WTC11 (cell line): ENCODE measurements at regions not wholly inside any gene's neighbourhood (a gene's known extent, or its start where the extent isn't known, plus 50 kb on each side); places are given as distances from the start of the nearest gene placed in this dataset.

ENCODE experiments used
- ATAC-seq: fragments of 200-7000 bp; cut with Tn5 transposase; 2 replicates; pipeline ENCODE4 v1.10.0; 2021; ENCODE audit warnings: mild to moderate bottlenecking, moderate library complexity
- CTCF ChIA-PET: fragments of 300-600 bp; sonication (Branson Sonifier 250); formaldehyde crosslinking; loops from one replicate; lab custom pipeline; 2021; ENCODE audit warnings: antibody characterized with exemption; lab: Charles Lee
- POLR2A ChIA-PET: fragments of 350-600 bp; sonication (Branson Sonifier 250); formaldehyde crosslinking; loops from one replicate; lab custom pipeline; 2021; ENCODE audit warnings: antibody characterized with exemption; lab: Charles Lee
- DNase-seq: peaks from one replicate; pipeline ENCODE4 v3.0.0; 2021; ENCODE audit warnings: low spot score
- H3K27ac Mint-ChIP-seq: 2 replicates; pipeline ENCODE4 v1.8.0; 2021; ENCODE audit warnings: mixed read lengths
- H3K27me3 Mint-ChIP-seq: 2 replicates; pipeline ENCODE4 v1.8.0; 2021; ENCODE audit warnings: low read depth, mild to moderate bottlenecking, moderate library complexity, mixed read lengths
- H3K36me3 Mint-ChIP-seq: 2 replicates; pipeline ENCODE4 v1.8.0; 2021; ENCODE audit warnings: mixed read lengths
- H3K4me1 Mint-ChIP-seq: 2 replicates; pipeline ENCODE4 v1.8.0; 2022; ENCODE audit warnings: mixed read lengths
- H3K4me3 Mint-ChIP-seq: 2 replicates; pipeline ENCODE4 v1.8.0; 2021; ENCODE audit warnings: mild to moderate bottlenecking, moderate library complexity, mixed read lengths
- H3K9me3 Mint-ChIP-seq: 2 replicates; pipeline ENCODE4 v1.8.0; 2021; ENCODE audit warnings: mixed read lengths
- ATF1 ChIP-seq: sonication (generic); formaldehyde crosslinking; IDR thresholded peaks from 2 replicates; pipeline ENCODE4 v1.8.1; 2023; ENCODE audit warnings: mild to moderate bottlenecking, moderate library complexity, missing genetic modification reagents
- CBFB ChIP-seq: sonication (generic); formaldehyde crosslinking; IDR thresholded peaks from 2 replicates; pipeline ENCODE4 v1.8.1; 2022; ENCODE audit warnings: mild to moderate bottlenecking, low read depth, missing genetic modification reagents
- CREB1 ChIP-seq: sonication (generic); formaldehyde crosslinking; IDR thresholded peaks from 2 replicates; pipeline ENCODE4 v1.8.0; 2023; ENCODE audit warnings: mild to moderate bottlenecking, missing genetic modification reagents
- CTCF ChIP-seq: fragments of 200-600 bp; IDR thresholded peaks from 2 replicates; pipeline ENCODE4 v1.8.0; 2022; ENCODE audit warnings: antibody characterized with exemption
- EMX1 ChIP-seq: fragments of 250-450 bp; sonication (Bioruptor Pico); IDR thresholded peaks from 2 replicates; pipeline ENCODE4 v1.8.0; 2021; ENCODE audit warnings: mild to moderate bottlenecking
- ESRRA ChIP-seq: sonication (generic); formaldehyde crosslinking; IDR thresholded peaks from 2 replicates; pipeline ENCODE4 v1.8.1; 2022; ENCODE audit warnings: mild to moderate bottlenecking, missing genetic modification reagents, borderline replicate concordance
- GABPB1 ChIP-seq: sonication (generic); formaldehyde crosslinking; IDR thresholded peaks from 2 replicates; pipeline ENCODE4 v1.8.1; 2023; ENCODE audit warnings: mild to moderate bottlenecking, missing genetic modification reagents
- IRF2 ChIP-seq: sonication (generic); formaldehyde crosslinking; IDR thresholded peaks from 2 replicates; pipeline ENCODE4 v1.8.0; 2022; ENCODE audit warnings: low read depth, missing genetic modification reagents, borderline replicate concordance
- MLX ChIP-seq: sonication (generic); formaldehyde crosslinking; IDR thresholded peaks from 2 replicates; pipeline ENCODE4 v1.8.1; 2023; ENCODE audit warnings: mild to moderate bottlenecking, missing genetic modification reagents, moderate library complexity
- NR3C1 ChIP-seq: sonication (generic); formaldehyde crosslinking; conservative IDR thresholded peaks from 2 replicates; pipeline ENCODE4 v1.8.1; 2023; ENCODE audit warnings: low read depth, mild to moderate bottlenecking, missing genetic modification reagents
- PREB ChIP-seq: sonication (generic); formaldehyde crosslinking; IDR thresholded peaks from 2 replicates; pipeline ENCODE4 v1.8.1; 2022; ENCODE audit warnings: mild to moderate bottlenecking, missing genetic modification reagents, moderate library complexity, borderline replicate concordance
- RORB ChIP-seq: fragments of 250-450 bp; sonication (Bioruptor Pico); IDR thresholded peaks from 2 replicates; pipeline ENCODE4 v1.9.0; 2021; ENCODE audit warnings: mild to moderate bottlenecking
- SMAD3 ChIP-seq: sonication (generic); formaldehyde crosslinking; IDR thresholded peaks from 2 replicates; pipeline ENCODE4 v1.8.0; 2022; ENCODE audit warnings: missing genetic modification reagents, mild to moderate bottlenecking, borderline replicate concordance
- SOX15 ChIP-seq: fragments of 250-450 bp; sonication (Bioruptor Pico); IDR thresholded peaks from 2 replicates; pipeline ENCODE4 v1.9.0; 2021; ENCODE audit warnings: mild to moderate bottlenecking
- TEAD4 ChIP-seq: sonication (generic); formaldehyde crosslinking; IDR thresholded peaks from 2 replicates; pipeline ENCODE4 v1.8.0; 2022; ENCODE audit warnings: mild to moderate bottlenecking, missing genetic modification reagents
- ZNF121 ChIP-seq: sonication (generic); formaldehyde crosslinking; IDR thresholded peaks from 2 replicates; pipeline ENCODE4 v1.8.0; 2023; ENCODE audit warnings: missing genetic modification reagents
- ZNF219 ChIP-seq: sonication (generic); formaldehyde crosslinking; IDR thresholded peaks from 2 replicates; pipeline ENCODE4 v1.8.0; 2023; ENCODE audit warnings: missing genetic modification reagents, mild to moderate bottlenecking, borderline replicate concordance
- ZNF263 ChIP-seq: sonication (generic); formaldehyde crosslinking; IDR thresholded peaks from 2 replicates; pipeline ENCODE4 v1.8.1; 2022; ENCODE audit warnings: low read depth, mild to moderate bottlenecking, moderate library complexity, missing genetic modification reagents
- ZNF281 ChIP-seq: sonication (generic); formaldehyde crosslinking; IDR thresholded peaks from 2 replicates; pipeline ENCODE4 v1.8.0; 2023; ENCODE audit warnings: mild to moderate bottlenecking, missing genetic modification reagents
- ZNF512 ChIP-seq: sonication (generic); formaldehyde crosslinking; IDR thresholded peaks from 2 replicates; pipeline ENCODE4 v1.8.1; 2022; ENCODE audit warnings: missing genetic modification reagents, borderline replicate concordance

- Mint-ChIP-seq H3K27me3 (no peaks in the 10 kb centered on the region), H3K27ac (no peak overlapping the region), H3K4me1 (peaks cover 19% of the 10 kb centered on the region), H3K4me3 (no peak overlapping the region), H3K36me3 (no peaks in the 10 kb centered on the region), H3K9me3 (no peaks in the 10 kb centered on the region)
- ATAC-seq (no peak), DNase-seq (no peak)
- POLR2A ChIA-PET = no interaction called here
- TF ChIP-seq MLX (CRISPR knock-in tag) = no peak
- no peak for TF ChIP-seq ZNF121
- TF ChIP-seq SMAD3 (CRISPR knock-in tag) = no peak
- TF ChIP-seq ATF1 (CRISPR knock-in tag) = no peak
- TF ChIP-seq CTCF = no peak
- TF ChIP-seq CBFB (CRISPR knock-in tag) = no peak
- TF ChIP-seq ZNF263 (CRISPR knock-in tag) = no peak
- no peak for TF ChIP-seq ZNF512 (CRISPR knock-in tag)
- no peak for TF ChIP-seq ESRRA (CRISPR knock-in tag)
- TF ChIP-seq NR3C1 (CRISPR knock-in tag) = no peak
- no peak for TF ChIP-seq ZNF281 (CRISPR knock-in tag)
- TF ChIP-seq CREB1 (CRISPR knock-in tag) = no peak
- no peak for TF ChIP-seq EMX1 (CRISPR knock-in tag)
- TF ChIP-seq GABPB1 (CRISPR knock-in tag) = no peak
- no peak for TF ChIP-seq RORB (CRISPR knock-in tag)
- TF ChIP-seq PREB (CRISPR knock-in tag) = no peak
- TF ChIP-seq ZNF219 (CRISPR knock-in tag) = no peak
- no peak for TF ChIP-seq IRF2
- TF ChIP-seq TEAD4 = no peak
- TF ChIP-seq SOX15 = no peak
- CTCF ChIA-PET = interaction anchor here (0.6 to 1.0 kb wide), 2 partner anchors 184 to 272 kb away, joined by 3 read pairs; no protein-coding TSS in a partner anchor
Measured at GRCh38 chr1:198929111-198929604, 290.3 kb downstream of the PTPRC start.
